ENCODE measurements at regions not wholly inside any gene's neighbourhood (a gene's known extent, or its start where the extent isn't known, plus 50 kb on each side); places are given as distances from the start of the nearest gene placed in this dataset.

- Histone ChIP-seq H3K36me3 (ENCODE audit: control insufficient read depth, insufficient read depth, low read length) (no peaks in the 10 kb centered on the region), H3K9me1 (ENCODE audit: insufficient read depth, low read length) (peaks cover 27% of the 10 kb centered on the region), H3K79me1 (ENCODE audit: low read depth in 1 of 2, low read length in 2 of 2) (peaks cover 31 to 78% of the 10 kb centered on the region in 2 experiments), H3K27ac (ENCODE audit: insufficient read depth, low read length) (peak overlapping the region; percentile 78), H3K4ac (ENCODE audit: low read depth, low read length) (peak overlapping the region; percentile 99), H2BK15ac (ENCODE audit: low read depth, low read length) (peak overlapping the region; percentile 96; the same call in 2 of the 3 replicates), H2AK9ac (replicated peaks; ENCODE audit: low read depth, low read length, poor library complexity) (peak overlapping the region; percentile 99), H3K4me3 (ENCODE audit: insufficient read depth, low read depth, low read length) (no peak overlapping the region), H2AK5ac (ENCODE audit: low read depth, low read length) (peak overlapping the region; percentile 96), H3K4me2 (ENCODE audit: low read depth, low read length) (peak overlapping the region; percentile 32; the same call in 1 of the 2 replicates), H4K91ac (ENCODE audit: insufficient read depth, low read depth, low read length) (peak overlapping the region; percentile 100), H2BK20ac (ENCODE audit: low read depth, low read length) (peak overlapping the region; percentile 94), H2BK5ac (ENCODE audit: low read depth, low read length, poor library complexity, severe bottlenecking) (peak overlapping the region; percentile 81), H3K9me3 (ENCODE audit: control insufficient read depth, insufficient read depth, low read length) (no peaks in the 10 kb centered on the region; the same call in 1 of the 2 replicates), H3K23ac (ENCODE audit: low read depth, low read length) (peak overlapping the region; percentile 98), H2BK120ac (ENCODE audit: low read depth, low read length) (peak overlapping the region; percentile 98), H3K18ac (ENCODE audit: low read depth, low read length) (peak overlapping the region; percentile 80), H3K56ac (ENCODE audit: extremely low read depth, insufficient read depth, low read length) (peak overlapping the region; percentile 80), H3K14ac (replicated peaks; ENCODE audit: low read depth, low read length) (peak overlapping the region; percentile 98), H4K20me1 (ENCODE audit: insufficient read depth, low read length) (peaks cover 6% of the 10 kb centered on the region; the same call in 1 of the 2 replicates), H3K4me1 (ENCODE audit: control insufficient read depth, insufficient read depth, low read length) (peaks cover 30% of the 10 kb centered on the region), H2AFZ (replicated peaks; ENCODE audit: low read length, poor library complexity) (peak overlapping the region; percentile 84), H3K27me3 (ENCODE audit: control insufficient read depth, insufficient read depth, low read length) (no peaks in the 10 kb centered on the region), H3K9ac (ENCODE audit: low read depth, low read length) (peak overlapping the region; percentile 45), H4K5ac (ENCODE audit: low read depth, low read length) (peak overlapping the region; percentile 66), H4K8ac (ENCODE audit: low read depth in 2 of 2, low read length in 2 of 2) (peak overlapping the region; percentile 92 to 99)
- TF ChIP-seq FOS (IDR thresholded peaks at IDR 0.05; ENCODE audit: low read depth, low read length) (no peak), RCOR1 (IDR thresholded peaks at IDR 0.05; ENCODE audit: insufficient replicate concordance, low read length) (no peak), SMC3 (IDR thresholded peaks at IDR 0.05; ENCODE audit: low read depth, low read length) (no peak), BHLHE40 (IDR thresholded peaks at IDR 0.05; ENCODE audit: low read depth, low read length) (no peak), POLR2A (IDR thresholded peaks at IDR 0.05; ENCODE audit: low read depth, low read length) (no peak), CHD1 (IDR thresholded peaks at IDR 0.05; ENCODE audit: low read depth, low read length) (no peak)
- intact Hi-C loops (cut with micrococcal nuclease): loop anchor here (10.0 kb wide), 1 partner anchor 159 kb away; no protein-coding TSS in a partner anchor
- 33% methylated on average over 10 of the region's 24 CpGs; no CpG with 5 or more reads in 1 of the 2 experiments for WGBS, 2 experiments (ENCODE audit: extremely low coverage in 2 of 2, insufficient read length in 1 of 2)
- POLR2A ChIA-PET (ENCODE audit: unreplicated experiment): interaction anchor here (1.8 kb wide), 1 partner anchor 157 kb away, joined by 4 read pairs; no protein-coding TSS in a partner anchor
- peak; percentile 19 for ATAC-seq (ENCODE audit: low read depth)
- CTCF ChIA-PET: no interaction called here
- peak; percentile 24 for DNase-seq
- BruUV-seq (replicated peaks): no TSS peak
- dilution Hi-C loops (cut with HindIII; ENCODE audit: low sequenced_read_pairs, unreplicated experiment): no loop called here
- in situ Hi-C loops (cut with MboI; ENCODE audit: low sequenced_read_pairs): no loop called here
These were observed 216.9 kb upstream of the GSE1 start for GRCh38 chr16:85395913-85396878.

Measured in IMR-90 (cell line).